A549 (cell line): ENCODE measurements at regions not wholly inside any gene's neighbourhood (a gene's known extent, or its start where the extent isn't known, plus 50 kb on each side); places are given as distances from the start of the nearest gene placed in this dataset.

ENCODE experiments used
- ATAC-seq, 2 experiments: fragments of 200-7000 bp in 1 of 2; fragments of >200 bp in 1 of 2; cut with Nextera tagmentation in 1 of 2; cut with Tn5 transposase in 1 of 2; 3 replicates each; pipeline versions ENCODE4 v1.8.0 to v1.9.1; 2018 to 2020; ENCODE audit warnings: mild to moderate bottlenecking in 1 of 2, moderate library complexity in 1 of 2
- CTCF ChIA-PET: fragments of 300-600 bp; sonication (Branson Sonifier 250); formaldehyde crosslinking; extraction: SDS; loops from one replicate; lab custom pipeline; 2021; ENCODE audit warnings: antibody characterized with exemption, inconsistent platforms; lab: Yijun Ruan, JAX
- POLR2A ChIA-PET: fragments of 350-600 bp; formaldehyde crosslinking; extraction: SDS; loops from one replicate; lab custom pipeline; 2021; ENCODE audit warnings: antibody characterized with exemption, inconsistent platforms; lab: Yijun Ruan, JAX
- DNase-seq, 2 experiments: peaks; one replicate each; pipeline versions ENCODE4 v3.0.0 to v3.0.0-alpha.2; 2011 to 2016; ENCODE audit warnings: low read depth in 1 of 2, low spot score in 1 of 2
- FAIRE-seq: peaks from 2 replicates; lab custom pipeline; 2011; peaks lifted over from hg19 to GRCh38; lab: Jason Lieb, UNC
- H3K27ac ChIP-seq, 2 experiments: fragments of >200 bp; sonication (Bioruptor Twin); formaldehyde crosslinking; 3 replicates each; pipeline ENCODE4 v1.5.1; 2016 to 2017
- H3K4me1 ChIP-seq: fragments of >200 bp; sonication (Bioruptor Twin); formaldehyde crosslinking; 3 replicates; pipeline ENCODE4 v1.6.1; 2016
- H3K4me2 ChIP-seq: fragments of >200 bp; sonication (Bioruptor Twin); formaldehyde crosslinking; 3 replicates; pipeline ENCODE4 v1.6.1; 2016
- H3K4me3 ChIP-seq: fragments of >200 bp; sonication (Bioruptor Twin); formaldehyde crosslinking; 3 replicates; pipeline ENCODE4 v1.5.1; 2016
- H3K9me3 ChIP-seq: fragments of >200 bp; sonication (Bioruptor Twin); formaldehyde crosslinking; 3 replicates; pipeline ENCODE4 v1.6.1; 2016
- CBX2 ChIP-seq: fragments of 200-600 bp; sonication (generic); IDR thresholded peaks from 2 replicates; pipeline ENCODE4 v1.6.1; 2016; ENCODE audit warnings: low read depth, mild to moderate bottlenecking, borderline replicate concordance
- CBX8 ChIP-seq: fragments of 200-600 bp; sonication (generic); IDR thresholded peaks from 2 replicates; pipeline ENCODE4 v1.6.1; 2016
- CHD2 ChIP-seq: fragments of 150-350 bp; IDR thresholded peaks from 2 replicates; pipeline ENCODE4 v1.6.1; 2014; ENCODE audit warnings: low read length; ENCODE audit not compliant: partially characterized antibody
- CHD4 ChIP-seq: fragments of 200-600 bp; sonication (generic); IDR thresholded peaks from 2 replicates; pipeline ENCODE4 v1.6.1; 2016; ENCODE audit warnings: antibody characterized with exemption, mild to moderate bottlenecking, borderline replicate concordance
- E2F6 ChIP-seq: IDR thresholded peaks from 2 replicates; pipeline ENCODE4 v1.6.1; 2012; ENCODE audit warnings: low read depth, borderline replicate concordance
- EHF ChIP-seq: fragments of 250-450 bp; sonication (Bioruptor Pico); IDR thresholded peaks from 2 replicates; pipeline ENCODE4 v1.5.0; 2020; ENCODE audit warnings: mild to moderate bottlenecking
- EP300 ChIP-seq, 2 experiments: fragments of >200 bp; sonication (Bioruptor Twin); formaldehyde crosslinking; IDR thresholded peaks; 2 replicates in 1 of 2; 3 replicates in 1 of 2; pipeline ENCODE4 v1.6.1; 2016 to 2017
- FOXS1 ChIP-seq: fragments of 250-450 bp; sonication (Bioruptor Pico); IDR thresholded peaks from 2 replicates; pipeline ENCODE4 v1.5.0; 2020; ENCODE audit warnings: mild to moderate bottlenecking, moderate library complexity
- GATA3 ChIP-seq: IDR thresholded peaks from 2 replicates; pipeline ENCODE4 v1.6.1; 2012; ENCODE audit warnings: borderline replicate concordance
- HDAC2 ChIP-seq: fragments of 200-600 bp; sonication (generic); IDR thresholded peaks from 2 replicates; pipeline ENCODE4 v1.6.1; 2016
- HEYL ChIP-seq: fragments of 250-450 bp; sonication (Bioruptor Pico); IDR thresholded peaks from 2 replicates; pipeline ENCODE4 v1.8.0; 2021; ENCODE audit warnings: mild to moderate bottlenecking, moderate library complexity
- HMGXB4 ChIP-seq: fragments of 250-450 bp; sonication (Bioruptor Pico); IDR thresholded peaks from 2 replicates; pipeline ENCODE4 v1.5.0; 2021; ENCODE audit warnings: mild to moderate bottlenecking, moderate library complexity, borderline replicate concordance
- HOXA7 ChIP-seq: fragments of 250-450 bp; sonication (Bioruptor Pico); IDR thresholded peaks from 2 replicates; pipeline ENCODE4 v1.5.0; 2020; ENCODE audit warnings: mild to moderate bottlenecking, moderate library complexity
- HOXB5 ChIP-seq: fragments of 250-450 bp; sonication (Bioruptor Pico); IDR thresholded peaks from 2 replicates; pipeline ENCODE4 v1.5.0; 2020; ENCODE audit warnings: mild to moderate bottlenecking, moderate library complexity
- JUNB ChIP-seq: fragments of >200 bp; sonication (Bioruptor Twin); formaldehyde crosslinking; IDR thresholded peaks from 2 replicates; pipeline ENCODE4 v1.6.1; 2016
- KDM5A ChIP-seq: fragments of 200-600 bp; sonication (generic); IDR thresholded peaks from 2 replicates; pipeline ENCODE4 v1.6.1; 2016; ENCODE audit warnings: antibody characterized with exemption, mild to moderate bottlenecking
- MAFK ChIP-seq: fragments of 450-650 bp; IDR thresholded peaks from 2 replicates; pipeline ENCODE4 v1.6.1; 2014; ENCODE audit not compliant: partially characterized antibody
- MAZ ChIP-seq: fragments of 150-350 bp; IDR thresholded peaks from 2 replicates; pipeline ENCODE4 v1.6.1; 2014; ENCODE audit warnings: antibody characterized with exemption, low read depth, low read length, borderline replicate concordance
- MYC ChIP-seq: IDR thresholded peaks from 2 replicates; pipeline ENCODE4 v1.6.1; 2012; ENCODE audit warnings: mild to moderate bottlenecking, inconsistent platforms, low read length, improper control_type of control experiment, borderline replicate concordance
- NFE2L2 ChIP-seq: fragments of 150-350 bp; conservative IDR thresholded peaks from 2 replicates; pipeline ENCODE4 v1.6.1; 2014; ENCODE audit warnings: low read length
- NPAS2 ChIP-seq: fragments of 250-450 bp; sonication (Bioruptor Pico); IDR thresholded peaks from 2 replicates; pipeline ENCODE4 v1.8.0; 2022; ENCODE audit warnings: mild to moderate bottlenecking, moderate library complexity, borderline replicate concordance
- PBX3 ChIP-seq: IDR thresholded peaks from 2 replicates; pipeline ENCODE4 v1.6.1; 2012
- POLR2AphosphoS2 ChIP-seq: conservative IDR thresholded peaks from 2 replicates; pipeline ENCODE4 v1.6.1; 2012; ENCODE audit warnings: low read length, improper control_type of control experiment, inconsistent platforms
- ZFP36 ChIP-seq: fragments of 450-650 bp; IDR thresholded peaks from 2 replicates; pipeline ENCODE4 v1.6.1; 2014; ENCODE audit warnings: borderline replicate concordance; ENCODE audit not compliant: partially characterized antibody
- WGBS: methylation state at CpG from one replicate; pipeline ENCODE4 v1.1.6; 2017; ENCODE audit errors: missing lambda C conversion rate; 5-methylcytosine and 5-hydroxymethylcytosine counted together
- TF ChIP-seq, protein P1 (sequence below): fragments of 250-450 bp; sonication (Bioruptor Pico); IDR thresholded peaks from 2 replicates; pipeline ENCODE4 v1.5.0; 2020; ENCODE audit warnings: low read depth, mild to moderate bottlenecking, moderate library complexity

DNA sequence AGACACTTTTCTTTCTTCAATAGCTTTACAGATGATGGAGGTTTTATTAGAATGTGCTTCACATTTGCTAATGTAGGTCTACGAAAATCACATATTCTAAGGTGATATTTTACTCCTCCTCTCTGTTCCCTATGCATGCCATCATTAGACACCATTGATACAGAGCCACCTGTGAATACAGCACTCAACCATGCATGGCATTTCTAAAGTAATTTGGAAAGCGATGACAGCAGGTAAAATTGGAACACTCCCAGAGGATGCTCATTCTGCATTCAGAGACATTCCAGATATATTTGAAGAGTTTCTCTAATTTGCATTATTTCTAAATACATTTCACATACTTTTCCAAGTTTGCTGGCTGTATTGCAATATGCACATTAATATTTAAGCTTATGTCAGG, 65.3 kb upstream of the RIT2 start:
- no peak for FAIRE-seq
- ATAC-seq = no peak
- Histone ChIP-seq H3K4me2 (no peak overlapping the region), H3K4me1 (no peaks in the 10 kb centered on the region), H3K4me3 (no peak overlapping the region), H3K9me3 (no peaks in the 10 kb centered on the region), H3K27ac (no peak overlapping the region)
- CTCF ChIA-PET = no interaction called here
- POLR2A ChIA-PET = no interaction called here
- TF ChIP-seq NFE2L2 = no peak
- TF ChIP-seq, protein P1, sequence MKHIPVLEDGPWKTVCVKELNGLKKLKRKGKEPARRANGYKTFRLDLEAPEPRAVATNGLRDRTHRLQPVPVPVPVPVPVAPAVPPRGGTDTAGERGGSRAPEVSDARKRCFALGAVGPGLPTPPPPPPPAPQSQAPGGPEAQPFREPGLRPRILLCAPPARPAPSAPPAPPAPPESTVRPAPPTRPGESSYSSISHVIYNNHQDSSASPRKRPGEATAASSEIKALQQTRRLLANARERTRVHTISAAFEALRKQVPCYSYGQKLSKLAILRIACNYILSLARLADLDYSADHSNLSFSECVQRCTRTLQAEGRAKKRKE = no peak
- TF ChIP-seq JUNB = no peak
- TF ChIP-seq ZFP36 = no peak
- no peak for TF ChIP-seq HMGXB4 (CRISPR knock-in tag)
- TF ChIP-seq EP300 (IDR thresholded peaks at IDR 0.05) = no peak
- TF ChIP-seq MYC = no peak
- no peak for TF ChIP-seq HDAC2
- no peak for TF ChIP-seq KDM5A
- no peak for TF ChIP-seq POLR2AphosphoS2
- TF ChIP-seq EHF (CRISPR knock-in tag) = no peak
- TF ChIP-seq CBX2 = no peak
- no peak for TF ChIP-seq HOXB5 (CRISPR knock-in tag)
- TF ChIP-seq HOXA7 = no peak
- 0% methylated on average over 2 of the region's 2 CpGs for WGBS
- no peak for DNase-seq

DNA sequence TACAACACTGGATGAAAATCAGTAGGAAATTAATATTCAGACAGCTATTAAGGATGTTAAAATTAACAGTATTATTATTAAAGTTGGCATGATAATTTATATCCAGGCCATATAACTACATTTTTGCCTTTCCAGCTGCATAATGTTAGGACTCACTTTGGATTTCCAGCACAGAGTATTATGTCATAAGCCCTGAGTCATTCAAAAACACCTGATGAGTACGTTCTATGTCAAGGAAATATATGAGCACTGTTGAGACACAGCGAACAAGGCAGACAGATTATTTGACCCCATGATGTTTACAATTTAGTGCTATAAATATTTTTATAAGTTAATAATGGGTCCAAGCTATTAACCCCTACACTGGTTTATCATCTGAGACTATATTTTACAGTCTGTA, 59.8 kb upstream of the RIT2 start:
- WGBS = 2% methylated on average over 2 of the region's 2 CpGs
- no peak for FAIRE-seq
- CTCF ChIA-PET = no interaction called here

GRCh38 chr18:43170586-43170985, 55.1 kb upstream of the RIT2 start:
- no peak for ATAC-seq
- Histone ChIP-seq H3K4me3 (no peak overlapping the region), H3K27ac (no peak overlapping the region), H3K4me2 (no peak overlapping the region), H3K4me1 (no peaks in the 10 kb centered on the region), H3K9me3 (no peaks in the 10 kb centered on the region)
- 14% methylated on average over 4 of the region's 4 CpGs for WGBS
- POLR2A ChIA-PET = no interaction called here
- no peak for DNase-seq
- CTCF ChIA-PET = no interaction called here
- TF ChIP-seq EP300 (IDR thresholded peaks at IDR 0.05) (no peak), MAFK (no peak), CHD4 (no peak), HMGXB4 (CRISPR knock-in tag) (no peak), HOXA7 (no peak), CHD2 (no peak), PBX3 (no peak), FOXS1 (CRISPR knock-in tag) (no peak), HEYL (CRISPR knock-in tag) (no peak)
- no peak for FAIRE-seq

More for the DNA sequence above, 59.8 kb upstream of the RIT2 start:
- no peaks in the 10 kb centered on the region for H3K9me3 ChIP-seq
- POLR2A ChIA-PET = no interaction called here
- no peak for TF ChIP-seq GATA3
- TF ChIP-seq CHD2 = no peak
- no peak for TF ChIP-seq NPAS2
- no peak for TF ChIP-seq EP300 (IDR thresholded peaks at IDR 0.05)
- TF ChIP-seq CBX2 = no peak
- no peak for TF ChIP-seq HEYL (CRISPR knock-in tag)
- TF ChIP-seq MAZ = no peak
- TF ChIP-seq CBX8 = no peak
- no peak for TF ChIP-seq E2F6
- no peaks in the 10 kb centered on the region for H3K4me1 ChIP-seq
- ATAC-seq (no peak), DNase-seq (no peak)
- H3K4me2 ChIP-seq = no peak overlapping the region
- H3K27ac ChIP-seq = no peak overlapping the region
- no peak overlapping the region for H3K4me3 ChIP-seq
